Loucy (cell line): ENCODE measurements at regions not wholly inside any gene's neighbourhood (a gene's known extent, or its start where the extent isn't known, plus 50 kb on each side); places are given as distances from the start of the nearest gene placed in this dataset.

Experiments
- H2AFZ ChIP-seq: fragments of 200-600 bp; sonication (generic); 2 replicates; pipeline ENCODE4 v1.6.0; 2016; ENCODE audit warnings: antibody characterized with exemption, mild to moderate bottlenecking, low read length, moderate library complexity
- H3F3A ChIP-seq: fragments of 200-600 bp; 2 replicates; pipeline ENCODE4 v1.6.0; 2016; ENCODE audit warnings: antibody characterized with exemption, low read depth, mild to moderate bottlenecking
- H3K27me3 ChIP-seq: fragments of 200-600 bp; sonication (generic); 2 replicates; pipeline ENCODE4 v1.6.1; 2014; ENCODE audit warnings: low read length, mild to moderate bottlenecking; ENCODE audit not compliant: insufficient read depth, poor library complexity, severe bottlenecking
- H3K36me3 ChIP-seq: fragments of 200-600 bp; sonication (generic); 2 replicates; pipeline ENCODE4 v1.6.1; 2016; ENCODE audit warnings: low read length; ENCODE audit not compliant: insufficient read depth
- H3K4me1 ChIP-seq: fragments of 200-600 bp; sonication (generic); 2 replicates; pipeline ENCODE4 v1.5.1; 2014; ENCODE audit warnings: low read length, mild to moderate bottlenecking; ENCODE audit not compliant: insufficient read depth, poor library complexity, severe bottlenecking
- H3K4me2 ChIP-seq: fragments of 200-600 bp; sonication (generic); 2 replicates; pipeline ENCODE4 v1.6.0; 2014; ENCODE audit warnings: antibody characterized with exemption, low read length, low read depth, mild to moderate bottlenecking; ENCODE audit not compliant: poor library complexity, severe bottlenecking
- H3K4me3 ChIP-seq: fragments of 200-600 bp; sonication (generic); 2 replicates; pipeline ENCODE4 v1.5.1; 2014; ENCODE audit warnings: low read length, mild to moderate bottlenecking, mixed read lengths; ENCODE audit not compliant: poor library complexity, severe bottlenecking
- H3K79me2 ChIP-seq: fragments of 200-600 bp; sonication (generic); 2 replicates; pipeline ENCODE4 v1.6.1; 2014; ENCODE audit warnings: low read length; ENCODE audit not compliant: insufficient read depth
- H3K9ac ChIP-seq: fragments of 200-600 bp; sonication (generic); 2 replicates; pipeline ENCODE4 v1.6.0; 2014; ENCODE audit warnings: mild to moderate bottlenecking, low read depth, low read length, moderate library complexity; ENCODE audit not compliant: poor library complexity, severe bottlenecking
- H3K9me2 ChIP-seq: fragments of 200-600 bp; sonication (generic); replicated peaks from 2 replicates; pipeline ENCODE4 v1.6.1; 2016; ENCODE audit warnings: low read depth, low read length, mixed read lengths
- H3K9me3 ChIP-seq: fragments of 200-600 bp; sonication (generic); 2 replicates; pipeline ENCODE4 v1.6.1; 2014; ENCODE audit warnings: mild to moderate bottlenecking, antibody characterized with exemption, low read length, low read depth; ENCODE audit not compliant: insufficient read depth
- H4K20me1 ChIP-seq: fragments of 200-600 bp; sonication (generic); 2 replicates; pipeline ENCODE4 v1.6.0; 2014; ENCODE audit warnings: antibody characterized with exemption, low read length, mild to moderate bottlenecking; ENCODE audit not compliant: insufficient read depth, poor library complexity, severe bottlenecking
- EZH2phosphoT487 ChIP-seq: fragments of 200-600 bp; IDR thresholded peaks from 2 replicates; pipeline ENCODE4 v1.6.1; 2018; ENCODE audit warnings: antibody characterized with exemption, mild to moderate bottlenecking, moderate library complexity, borderline replicate concordance
- TF ChIP-seq, protein P1 (sequence below): fragments of 200-600 bp; sonication (generic); conservative IDR thresholded peaks from 2 replicates; pipeline ENCODE4 v1.5.1; 2014; ENCODE audit warnings: mild to moderate bottlenecking, antibody characterized with exemption, low read length

DNA sequence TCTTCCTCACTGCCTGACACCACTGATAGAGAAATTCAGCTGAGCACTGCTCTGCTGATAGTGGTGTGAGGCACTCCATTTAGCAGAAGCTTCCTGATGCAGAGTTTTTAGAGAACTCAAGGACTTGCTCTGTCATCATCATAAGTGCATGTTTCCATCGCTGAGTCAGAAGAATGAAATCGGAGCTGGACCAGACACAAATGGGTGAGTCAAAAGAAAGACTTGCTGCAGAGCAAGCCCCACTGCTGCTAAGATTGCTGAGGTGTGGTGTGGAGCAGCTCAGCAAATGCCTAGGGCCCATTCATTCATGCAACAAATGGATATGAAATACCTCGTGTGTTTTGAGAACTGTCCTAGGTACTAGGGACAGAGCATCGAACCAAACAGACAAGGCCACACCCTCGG lies 410.2 kb upstream of the SLC30A5 start:
- Histone ChIP-seq H3K79me2 (no peaks in the 10 kb centered on the region), H3K36me3 (no peaks in the 10 kb centered on the region), H3K4me3 (no peak overlapping the region), H3K9me2 (no peaks in the 10 kb centered on the region), H2AFZ (no peak overlapping the region), H4K20me1 (no peaks in the 10 kb centered on the region), H3K27me3 (no peaks in the 10 kb centered on the region), H3K4me1 (no peaks in the 10 kb centered on the region), H3K9ac (no peak overlapping the region), H3F3A (no peaks in the 10 kb centered on the region), H3K9me3 (no peaks in the 10 kb centered on the region), H3K4me2 (no peak overlapping the region)
- TF ChIP-seq EZH2phosphoT487 = no peak
- TF ChIP-seq, protein P1, sequence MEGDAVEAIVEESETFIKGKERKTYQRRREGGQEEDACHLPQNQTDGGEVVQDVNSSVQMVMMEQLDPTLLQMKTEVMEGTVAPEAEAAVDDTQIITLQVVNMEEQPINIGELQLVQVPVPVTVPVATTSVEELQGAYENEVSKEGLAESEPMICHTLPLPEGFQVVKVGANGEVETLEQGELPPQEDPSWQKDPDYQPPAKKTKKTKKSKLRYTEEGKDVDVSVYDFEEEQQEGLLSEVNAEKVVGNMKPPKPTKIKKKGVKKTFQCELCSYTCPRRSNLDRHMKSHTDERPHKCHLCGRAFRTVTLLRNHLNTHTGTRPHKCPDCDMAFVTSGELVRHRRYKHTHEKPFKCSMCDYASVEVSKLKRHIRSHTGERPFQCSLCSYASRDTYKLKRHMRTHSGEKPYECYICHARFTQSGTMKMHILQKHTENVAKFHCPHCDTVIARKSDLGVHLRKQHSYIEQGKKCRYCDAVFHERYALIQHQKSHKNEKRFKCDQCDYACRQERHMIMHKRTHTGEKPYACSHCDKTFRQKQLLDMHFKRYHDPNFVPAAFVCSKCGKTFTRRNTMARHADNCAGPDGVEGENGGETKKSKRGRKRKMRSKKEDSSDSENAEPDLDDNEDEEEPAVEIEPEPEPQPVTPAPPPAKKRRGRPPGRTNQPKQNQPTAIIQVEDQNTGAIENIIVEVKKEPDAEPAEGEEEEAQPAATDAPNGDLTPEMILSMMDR = no peak

DNA sequence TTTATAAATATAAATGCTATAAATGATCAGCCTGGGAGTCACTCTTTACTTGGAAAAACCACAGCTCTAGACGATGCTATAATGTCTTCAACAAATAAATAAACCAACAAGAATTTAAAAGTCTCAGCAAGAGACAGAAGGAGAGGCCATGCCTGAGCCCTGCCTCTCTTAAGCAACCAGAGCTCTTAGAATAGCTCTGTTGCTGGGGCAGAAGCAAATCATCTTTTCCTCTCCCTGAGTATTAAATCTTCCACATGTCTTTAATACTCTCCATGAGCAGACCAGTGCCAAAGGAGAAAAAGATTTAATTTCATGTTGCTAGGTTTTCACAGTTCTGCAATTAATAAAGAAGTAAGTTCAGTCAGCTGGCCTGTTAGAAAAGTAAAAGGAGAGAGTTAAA lies 408.0 kb upstream of the SLC30A5 start:
- no peak for TF ChIP-seq EZH2phosphoT487
- TF ChIP-seq, protein P1 = no peak
- Histone ChIP-seq H4K20me1 (no peaks in the 10 kb centered on the region), H3K36me3 (no peaks in the 10 kb centered on the region), H3K4me1 (peaks cover 8% of the 10 kb centered on the region), H3K27me3 (no peaks in the 10 kb centered on the region), H3K9ac (no peak overlapping the region), H3K4me3 (no peak overlapping the region), H3K79me2 (no peaks in the 10 kb centered on the region), H3F3A (no peaks in the 10 kb centered on the region), H2AFZ (no peak overlapping the region), H3K4me2 (no peak overlapping the region), H3K9me2 (no peaks in the 10 kb centered on the region), H3K9me3 (0 out of 2 replicates have a peak, but pooled peaks cover 3% of the 10 kb centered on the region)

DNA sequence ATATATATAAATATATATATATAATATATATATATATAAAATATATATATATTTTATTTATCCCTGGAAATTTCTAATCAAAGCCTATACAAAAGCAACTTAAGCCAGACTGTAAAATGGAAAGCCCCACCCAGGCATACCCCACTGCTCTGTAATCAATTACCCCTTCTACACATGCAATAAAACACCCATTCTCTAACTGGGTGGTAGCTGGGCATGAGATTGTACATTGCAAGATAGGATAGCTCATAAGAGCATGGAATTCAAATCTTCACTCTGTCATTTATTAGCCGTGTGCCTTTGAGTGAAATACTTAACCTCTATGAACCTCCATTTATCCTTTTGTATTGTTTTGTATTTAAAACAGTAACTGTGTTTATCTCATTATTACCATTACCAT lies 405.3 kb upstream of the SLC30A5 start:
- Histone ChIP-seq H3F3A (no peaks in the 10 kb centered on the region), H3K4me3 (no peak overlapping the region), H2AFZ (no peak overlapping the region), H3K9ac (no peak overlapping the region), H3K27me3 (no peaks in the 10 kb centered on the region), H3K36me3 (no peaks in the 10 kb centered on the region), H3K9me3 (peaks cover 5% of the 10 kb centered on the region; the same call in 1 of the 2 replicates), H3K4me2 (no peak overlapping the region), H4K20me1 (no peaks in the 10 kb centered on the region), H3K4me1 (peaks cover 8% of the 10 kb centered on the region), H3K79me2 (no peaks in the 10 kb centered on the region), H3K9me2 (no peaks in the 10 kb centered on the region)
- TF ChIP-seq EZH2phosphoT487 = no peak
- TF ChIP-seq, protein P1 = no peak
